ENCODE measurements at regions not wholly inside any gene's neighbourhood (a gene's known extent, or its start where the extent isn't known, plus 50 kb on each side); places are given as distances from the start of the nearest gene placed in this dataset.

- TF ChIP-seq CTCF (IDR thresholded peaks at IDR 0.05) (no peak), POLR2A (IDR thresholded peaks at IDR 0.05) (no peak)
Measured at GRCh38 chr10:8590518-8590917, 536.0 kb downstream of the GATA3 start.

Measured in esophagus squamous epithelium (tissue), 4 donors.